ENCODE measurements at regions not wholly inside any gene's neighbourhood (a gene's known extent, or its start where the extent isn't known, plus 50 kb on each side); places are given as distances from the start of the nearest gene placed in this dataset.

DNA sequence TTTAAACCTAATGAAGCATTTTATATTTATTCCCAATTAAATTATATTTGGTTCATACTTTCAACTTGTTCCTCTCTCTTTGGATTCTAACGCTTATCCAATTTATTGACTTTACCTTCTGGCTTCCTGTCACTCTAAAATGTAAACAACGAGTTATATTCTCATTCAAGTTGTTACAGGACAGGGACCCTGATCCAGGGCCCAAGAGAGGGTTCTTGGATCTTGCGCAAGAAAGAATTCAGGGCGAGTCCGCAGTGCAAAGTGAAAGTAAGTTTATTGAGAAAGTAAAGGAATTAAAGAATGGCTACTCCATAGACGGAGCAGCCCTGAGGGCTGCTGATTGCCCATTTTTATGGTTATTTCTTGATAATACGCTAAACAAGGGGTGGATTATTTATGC lies 405.6 kb upstream of the API5 start:
- TF ChIP-seq POLR2A (IDR thresholded peaks at IDR 0.05; ENCODE audit: low read depth, low read length) = no peak
- no peak for TF ChIP-seq TAF1 (IDR thresholded peaks at IDR 0.05; ENCODE audit: low read depth, low read length)

All from GM12891 (cell line).